ENCODE measurements at regions not wholly inside any gene's neighbourhood (a gene's known extent, or its start where the extent isn't known, plus 50 kb on each side); places are given as distances from the start of the nearest gene placed in this dataset.

DNA sequence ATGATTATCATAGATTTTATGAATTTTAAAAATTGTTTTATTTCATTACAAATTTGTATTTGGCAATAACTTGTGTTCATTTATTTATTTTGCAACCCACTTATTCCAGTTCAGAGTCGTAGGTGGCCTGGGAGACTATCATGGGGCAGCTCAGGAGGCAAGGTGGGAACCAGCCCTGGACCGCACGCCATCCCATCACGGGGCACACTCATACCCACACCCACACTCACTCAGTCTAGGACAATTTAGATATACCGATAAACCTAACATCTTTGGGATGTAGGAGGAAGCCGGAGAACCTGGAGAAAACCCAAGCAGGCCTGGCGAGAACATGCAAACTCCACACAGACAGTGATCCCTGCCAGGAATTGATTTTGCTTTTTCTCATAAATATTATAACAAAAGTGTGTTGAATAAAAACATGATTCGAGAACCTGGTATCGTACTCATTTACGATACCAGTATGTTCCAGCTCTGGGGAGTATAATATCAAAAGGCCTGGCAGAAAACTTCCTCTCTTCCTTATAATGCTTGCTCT, 205.3 kb downstream of the NFKBIZ start:
- DNase-seq = no peak
- no peak for TF ChIP-seq GATA1 (IDR thresholded peaks at IDR 0.05; ENCODE audit: low read depth, low read length)
- TF ChIP-seq POLR2A (IDR thresholded peaks at IDR 0.05; ENCODE audit: low read length) = no peak

DNA sequence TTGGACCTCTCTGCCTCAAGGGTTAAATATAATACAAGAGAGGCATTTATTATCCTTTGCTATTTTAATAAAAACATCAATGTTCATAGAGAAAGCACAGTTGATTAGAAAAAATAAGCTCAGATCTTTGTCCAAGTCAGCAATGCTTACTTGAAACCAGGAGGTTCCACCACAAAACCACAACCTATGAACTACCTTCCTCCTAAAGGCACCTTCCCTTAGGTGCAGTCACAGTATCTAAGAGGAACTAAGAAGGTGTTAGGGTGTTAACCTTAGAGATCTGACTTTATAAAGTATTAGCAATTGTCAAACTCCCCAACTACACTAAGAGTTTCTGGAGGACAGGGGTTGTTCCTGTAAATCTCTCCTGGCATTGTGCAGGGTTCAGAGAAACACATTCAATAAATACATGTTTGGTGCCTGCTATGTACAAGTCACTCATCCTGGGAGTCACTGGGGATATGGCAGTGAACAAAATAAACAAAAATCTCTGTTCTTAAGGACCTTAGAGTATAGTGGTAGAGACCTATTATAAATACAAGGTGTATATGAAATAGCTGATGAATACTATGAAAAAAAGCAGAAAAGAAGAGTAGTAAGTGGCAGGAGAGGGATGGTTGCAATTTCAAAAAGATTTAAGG, 208.6 kb downstream of the NFKBIZ start:
- no peak for DNase-seq
- TF ChIP-seq GATA1 (IDR thresholded peaks at IDR 0.05; ENCODE audit: low read depth, low read length) (no peak), POLR2A (IDR thresholded peaks at IDR 0.05; ENCODE audit: low read length) (no peak)

DNA sequence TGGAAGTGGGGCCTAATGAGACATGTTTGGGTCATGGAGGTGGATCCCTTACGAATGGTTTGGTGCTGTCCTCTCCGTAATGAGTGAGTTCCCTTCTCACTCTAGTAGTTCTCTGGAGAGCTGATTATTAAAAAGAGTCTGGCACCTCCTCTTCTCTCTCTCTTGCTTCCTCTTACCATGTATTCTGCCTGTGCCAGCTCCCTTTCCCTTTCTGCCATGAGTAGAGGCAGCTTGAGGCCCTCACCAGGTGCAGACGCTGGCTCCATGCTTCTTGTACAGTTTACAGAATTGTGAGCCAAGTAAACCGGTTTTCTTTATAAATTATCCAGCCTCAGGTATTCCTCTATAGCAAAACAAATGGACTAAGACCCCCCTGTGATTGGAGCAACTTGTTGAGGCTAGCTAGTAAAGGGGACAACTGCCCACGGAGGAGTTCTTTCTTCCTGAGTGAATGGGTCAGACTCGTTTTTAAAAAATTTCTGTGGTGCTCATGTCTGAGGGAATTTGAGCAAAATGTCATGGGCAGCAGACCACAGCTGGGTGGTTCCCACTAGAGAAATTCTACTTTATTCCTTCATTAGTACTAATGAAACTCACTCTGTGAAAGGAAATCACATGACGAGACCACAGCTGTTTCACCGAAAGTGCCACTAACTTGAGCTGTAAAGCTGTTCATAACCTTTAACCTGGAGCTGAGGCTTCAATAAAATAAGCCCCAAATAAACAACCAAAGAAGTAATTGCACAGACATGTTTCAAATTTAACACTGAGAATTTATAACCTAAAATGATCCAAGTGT, 210.0 kb downstream of the NFKBIZ start:
- TF ChIP-seq GATA1 (IDR thresholded peaks at IDR 0.05; ENCODE audit: low read depth, low read length) (no peak), POLR2A (IDR thresholded peaks at IDR 0.05; ENCODE audit: low read length) (no peak)
- no peak for DNase-seq

DNA sequence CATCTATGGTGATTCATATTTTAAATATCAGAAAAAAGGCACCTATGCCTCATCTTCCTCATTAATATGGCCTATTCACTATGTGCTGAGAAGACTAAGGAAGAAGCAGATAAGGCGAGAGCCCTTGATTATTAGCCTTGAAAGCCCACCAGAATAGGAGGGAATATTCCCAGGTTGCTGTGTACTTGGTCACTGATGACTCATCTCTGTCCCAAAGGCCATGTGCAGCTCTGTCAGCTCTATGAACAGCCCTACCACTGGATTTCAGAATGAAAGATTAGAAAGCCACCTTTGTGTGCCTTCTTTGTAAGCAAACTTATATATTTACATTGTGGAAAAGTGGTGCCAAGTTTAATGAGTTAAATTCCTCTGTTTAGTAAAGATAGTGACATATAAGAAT, 211.5 kb downstream of the NFKBIZ start:
- no peak for DNase-seq
- TF ChIP-seq GATA1 (IDR thresholded peaks at IDR 0.05; ENCODE audit: low read depth, low read length) = no peak
- TF ChIP-seq POLR2A (IDR thresholded peaks at IDR 0.05; ENCODE audit: low read length) = no peak

DNA sequence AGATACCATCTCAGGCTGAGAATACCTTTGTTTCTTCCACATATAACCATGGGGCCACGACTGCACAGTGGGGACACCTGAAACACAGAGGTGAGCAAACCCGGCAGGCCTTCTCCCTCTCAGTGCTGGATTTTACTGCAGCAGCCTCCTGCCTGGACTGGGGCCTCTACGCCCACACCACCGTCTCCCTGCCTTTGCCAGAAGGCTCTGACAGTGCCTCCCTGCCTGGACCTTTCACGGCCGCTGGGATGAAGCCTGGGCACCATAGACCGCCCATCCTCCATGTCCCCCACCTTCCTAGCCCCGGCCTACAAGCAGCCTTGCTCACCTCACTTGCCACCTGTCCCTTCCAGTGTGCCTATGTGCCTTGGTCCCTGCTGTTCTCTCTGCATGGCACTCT, 214.3 kb downstream of the NFKBIZ start:
- DNase-seq = no peak
- TF ChIP-seq GATA1 (IDR thresholded peaks at IDR 0.05; ENCODE audit: low read depth, low read length) (no peak), POLR2A (IDR thresholded peaks at IDR 0.05; ENCODE audit: low read length) (no peak)

DNA sequence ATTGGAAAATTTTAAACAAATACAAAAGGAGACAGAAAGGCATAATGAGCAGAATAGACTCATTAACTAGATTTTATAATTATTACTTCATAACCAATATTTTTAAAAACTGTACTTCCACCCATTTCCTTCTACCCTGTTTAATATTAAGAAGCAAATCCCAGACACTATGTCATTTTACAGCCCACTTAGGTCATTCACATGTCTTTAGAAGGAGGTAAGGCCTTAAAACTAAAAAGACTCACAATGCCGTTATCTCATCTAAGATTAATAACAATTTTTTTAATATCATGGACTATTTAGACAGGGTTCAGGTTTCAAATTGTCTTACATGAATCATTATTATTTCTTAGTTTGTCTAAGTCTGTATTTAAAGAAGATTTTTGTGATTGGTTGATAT, 217.2 kb downstream of the NFKBIZ start:
- no peak for DNase-seq
- TF ChIP-seq GATA1 (IDR thresholded peaks at IDR 0.05; ENCODE audit: low read depth, low read length) (no peak), POLR2A (IDR thresholded peaks at IDR 0.05; ENCODE audit: low read length) (no peak)

DNA sequence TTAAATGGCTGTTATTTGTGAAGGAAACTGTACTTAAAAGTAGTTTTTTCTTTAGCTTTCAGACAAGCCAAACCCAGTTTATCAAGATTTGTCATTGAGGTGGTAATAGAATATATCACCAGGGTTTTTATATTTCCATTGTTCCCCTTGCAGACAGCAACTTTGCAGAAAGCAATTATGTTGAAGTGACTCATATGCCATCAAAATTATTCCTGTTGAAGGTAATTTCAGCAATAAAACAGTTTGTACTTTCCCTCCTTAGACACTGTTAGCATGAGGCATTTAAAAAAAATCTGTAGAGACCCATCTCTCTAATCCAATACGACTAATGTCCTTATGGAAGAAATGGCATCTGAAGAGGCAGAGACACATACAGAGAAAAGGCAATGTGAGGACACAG, 219.0 kb downstream of the NFKBIZ start:
- TF ChIP-seq GATA1 (IDR thresholded peaks at IDR 0.05; ENCODE audit: low read depth, low read length) (no peak), POLR2A (IDR thresholded peaks at IDR 0.05; ENCODE audit: low read length) (no peak)
- DNase-seq = no peak

DNA sequence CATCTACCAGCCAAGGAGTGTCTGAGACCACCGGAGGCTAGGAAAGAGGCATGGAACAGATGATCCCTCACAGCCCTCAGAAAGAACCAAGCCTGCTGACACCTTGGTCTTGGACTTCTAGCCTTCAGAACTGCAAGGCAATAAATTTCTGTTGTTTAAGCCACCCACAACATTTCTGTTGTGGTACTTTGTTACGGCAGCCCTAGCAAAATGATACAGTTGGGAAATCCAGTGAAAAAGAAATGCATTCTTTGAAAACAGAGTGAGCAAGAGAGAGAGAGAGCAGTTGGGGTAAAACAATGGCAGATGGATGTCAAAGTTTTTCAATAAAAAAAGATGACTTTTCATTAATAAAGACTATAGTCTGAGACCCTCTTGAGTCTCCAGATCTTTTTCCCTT, 219.4 kb downstream of the NFKBIZ start:
- TF ChIP-seq POLR2A (IDR thresholded peaks at IDR 0.05; ENCODE audit: low read length) (no peak), GATA1 (IDR thresholded peaks at IDR 0.05; ENCODE audit: low read depth, low read length) (no peak)
- DNase-seq = no peak

DNA sequence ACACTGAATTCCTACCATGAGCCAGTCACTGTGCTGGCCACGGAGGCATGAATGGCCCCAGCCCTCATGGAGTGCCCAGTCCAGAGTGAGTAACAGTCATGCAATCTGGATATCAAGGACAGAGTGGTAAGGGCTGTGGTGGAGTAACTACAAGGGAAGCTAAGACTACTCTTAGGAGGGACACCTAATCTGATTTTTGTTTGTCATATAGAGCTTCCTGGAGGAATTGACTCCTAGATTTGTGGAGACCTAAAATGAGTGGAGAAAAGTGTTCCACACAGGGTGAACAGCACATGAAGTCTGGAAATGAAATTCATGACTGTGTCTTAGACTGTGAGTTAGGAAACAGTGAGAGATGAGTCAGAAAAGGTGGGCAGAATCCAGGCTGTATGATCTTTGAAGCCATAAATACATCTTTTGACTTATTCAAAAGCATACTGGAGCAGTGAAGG, 219.9 kb downstream of the NFKBIZ start:
- DNase-seq = no peak
- no peak for TF ChIP-seq GATA1 (IDR thresholded peaks at IDR 0.05; ENCODE audit: low read depth, low read length)
- no peak for TF ChIP-seq POLR2A (IDR thresholded peaks at IDR 0.05; ENCODE audit: low read length)

DNA sequence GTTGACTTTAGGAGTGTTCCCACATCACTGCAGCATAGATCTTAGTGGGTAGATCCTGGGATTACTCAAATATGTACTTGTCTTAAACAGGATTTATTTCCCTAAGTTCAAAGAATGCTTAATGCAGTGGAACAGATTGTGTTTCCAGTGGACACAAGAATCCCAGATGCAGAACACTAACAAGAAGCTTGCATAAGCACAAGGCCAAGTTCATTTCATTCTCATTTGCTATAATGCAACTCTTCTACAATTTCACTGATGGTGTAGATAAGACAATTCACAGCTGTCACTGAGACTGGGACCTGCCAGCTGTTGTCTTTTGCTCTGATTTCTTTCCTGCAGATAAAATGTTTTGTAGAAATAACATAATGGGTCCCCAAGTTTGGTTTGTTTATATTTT, 225.6 kb downstream of the NFKBIZ start:
- no peak for TF ChIP-seq GATA1 (IDR thresholded peaks at IDR 0.05; ENCODE audit: low read depth, low read length)
- no peak for TF ChIP-seq POLR2A (IDR thresholded peaks at IDR 0.05; ENCODE audit: low read length)
- no peak for DNase-seq

DNA sequence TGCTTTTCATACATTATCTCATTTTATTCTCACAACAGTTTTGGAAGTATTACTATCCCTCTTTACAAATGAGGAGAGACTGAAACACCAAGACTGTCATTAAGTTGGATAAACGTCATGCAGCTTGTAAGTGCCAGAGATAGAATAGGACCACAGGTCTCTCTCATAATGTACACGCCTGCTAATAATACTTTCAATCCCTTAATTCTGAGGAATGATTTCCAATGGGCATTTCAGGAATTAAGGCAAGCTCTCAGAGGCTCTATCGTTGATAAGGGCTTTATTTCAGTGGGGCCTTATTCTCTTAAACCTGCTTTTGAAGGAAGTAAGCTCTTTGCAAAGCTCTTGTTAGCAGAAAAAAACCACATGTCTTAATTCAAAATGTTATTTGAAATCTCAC, 229.1 kb downstream of the NFKBIZ start:
- TF ChIP-seq GATA1 (IDR thresholded peaks at IDR 0.05; ENCODE audit: low read depth, low read length) (no peak), POLR2A (IDR thresholded peaks at IDR 0.05; ENCODE audit: low read length) (no peak)
- no peak for DNase-seq

DNA sequence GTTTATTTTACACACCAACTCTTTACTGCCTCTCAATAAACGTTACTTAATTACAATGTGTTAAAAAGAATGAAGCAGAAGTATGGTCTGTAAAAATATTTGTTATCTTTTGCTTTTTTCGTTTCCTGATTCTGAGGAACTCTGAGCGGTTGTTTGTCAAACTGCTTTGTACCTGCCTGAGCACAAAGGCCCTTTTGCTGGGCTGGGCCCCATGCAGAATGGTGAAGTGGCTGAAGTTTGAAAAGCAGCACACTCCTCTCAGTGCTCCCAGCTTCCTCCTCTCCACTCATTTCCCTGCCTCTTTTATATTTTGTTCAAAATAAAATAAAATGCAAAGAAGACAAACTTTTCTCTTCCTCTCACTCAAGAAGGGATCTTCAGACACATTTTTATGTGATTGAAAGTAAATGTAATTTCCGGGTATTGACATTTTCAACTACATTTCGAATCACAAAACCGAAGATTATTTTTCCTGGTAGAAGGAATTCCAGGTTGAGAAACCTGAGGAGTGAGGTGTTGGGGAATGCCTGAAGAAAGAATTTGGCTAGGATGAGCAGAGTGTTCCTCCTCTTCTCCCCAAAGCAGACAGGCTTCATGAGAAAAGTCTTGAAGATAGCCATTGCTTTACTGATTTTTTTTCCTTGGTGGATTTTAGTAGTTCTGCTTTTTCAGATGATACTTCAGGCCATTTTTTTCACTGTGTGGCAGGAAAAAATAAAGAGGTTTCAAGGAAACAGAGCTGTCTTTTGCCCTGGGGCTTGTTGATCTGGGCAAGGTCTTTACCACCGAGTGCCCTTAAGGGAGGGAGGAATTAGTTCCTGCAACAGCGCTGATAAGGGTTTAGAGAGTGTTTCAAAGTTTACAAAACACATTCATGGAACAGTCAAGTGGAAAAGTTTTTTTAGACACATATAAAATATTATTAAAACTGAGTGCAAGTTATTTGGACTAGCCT, 229.8 kb downstream of the NFKBIZ start:
- no peak for TF ChIP-seq GATA1 (IDR thresholded peaks at IDR 0.05; ENCODE audit: low read depth, low read length)
- TF ChIP-seq POLR2A (IDR thresholded peaks at IDR 0.05; ENCODE audit: low read length) = no peak
- peak; percentile 50 to 62 for DNase-seq

DNA sequence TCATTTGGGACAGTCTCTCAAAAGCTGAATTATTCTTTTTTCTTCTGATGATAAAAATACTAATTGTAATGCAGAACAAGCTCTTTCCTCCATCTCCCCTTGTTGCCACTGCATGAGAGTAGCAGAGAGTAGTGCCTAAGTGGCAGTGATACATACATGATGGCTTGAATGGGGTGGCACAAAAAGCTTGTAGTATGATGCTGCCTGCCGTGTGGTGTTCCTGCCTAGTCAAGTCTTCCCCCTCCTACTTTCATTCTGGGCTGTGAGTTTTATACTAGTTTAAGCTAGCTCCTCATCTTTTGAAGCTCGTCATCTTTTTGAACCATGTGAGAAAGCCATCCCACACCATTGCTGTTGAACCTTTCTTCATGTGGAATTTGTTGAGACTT, 230.5 kb downstream of the NFKBIZ start:
- peak; percentile 24 to 42 for DNase-seq
- TF ChIP-seq POLR2A (IDR thresholded peaks at IDR 0.05; ENCODE audit: low read length) (no peak), GATA1 (IDR thresholded peaks at IDR 0.05; ENCODE audit: low read depth, low read length) (no peak)

All from erythroblast (primary cell).